ENCODE measurements at regions not wholly inside any gene's neighbourhood (a gene's known extent, or its start where the extent isn't known, plus 50 kb on each side); places are given as distances from the start of the nearest gene placed in this dataset.

DNA sequence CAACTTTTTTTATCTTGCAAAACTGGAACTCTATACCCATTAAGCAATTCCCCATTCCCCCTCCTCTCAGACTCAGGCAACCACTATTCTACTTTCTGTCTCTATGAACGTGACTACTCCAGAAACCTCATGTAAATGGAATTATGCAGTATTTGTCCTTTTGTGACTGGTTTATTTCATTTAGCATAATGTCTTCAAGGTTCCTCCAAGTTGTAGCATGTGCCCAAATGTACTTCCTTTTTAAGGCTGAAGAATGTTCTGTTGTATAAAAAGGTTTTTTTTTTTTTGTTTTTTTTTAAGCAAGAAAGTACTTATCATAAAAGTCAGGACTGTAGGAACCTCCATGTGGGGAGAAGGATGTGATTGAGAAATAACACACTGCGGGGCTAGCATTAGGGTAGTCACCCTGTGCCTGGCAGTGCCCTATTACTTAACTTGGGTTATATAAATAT, 145.3 kb upstream of the FOXN2 start:
- Histone ChIP-seq H3K4me3 (ENCODE audit: low read depth in 1 of 3, low read length in 3 of 3) (no peak overlapping the region), H3K27ac (ENCODE audit: low read depth in 1 of 3, low read length in 2 of 3) (no peak overlapping the region), H3K4me1 (ENCODE audit: control insufficient read depth in 3 of 3, insufficient read depth in 2 of 3, low read depth in 1 of 3, low read length in 2 of 3) (peaks cover 0 to 6% (median 0%) of the 10 kb centered on the region in 3 donors), H3K9me3 (ENCODE audit: control insufficient read depth in 2 of 2, insufficient read depth in 1 of 2, low read depth in 1 of 2, low read length in 1 of 2) (peaks cover 0 to 8% of the 10 kb centered on the region in 2 donors), H3K27me3 (ENCODE audit: control insufficient read depth in 3 of 3, insufficient read depth in 3 of 3, low read length in 3 of 3) (no peaks in the 10 kb centered on the region), H3K36me3 (ENCODE audit: control insufficient read depth in 3 of 3, insufficient read depth in 2 of 3, low read depth in 1 of 3, low read length in 3 of 3) (no peaks in the 10 kb centered on the region)
- WGBS, 3 donors: 78 to 87% (median 79%) methylated on average over 2 of the region's 2 CpGs
- DNase-seq: no peak
- no peak for FAIRE-seq

- FAIRE-seq: no peak
- peaks cover 0 to 8% of the 10 kb centered on the region in 2 donors for H3K9me3 ChIP-seq (ENCODE audit: control insufficient read depth in 2 of 2, insufficient read depth in 1 of 2, low read depth in 1 of 2, low read length in 1 of 2)
Observed at GRCh38 chr2:48170281-48170680, 144.2 kb upstream of the FOXN2 start.

DNA sequence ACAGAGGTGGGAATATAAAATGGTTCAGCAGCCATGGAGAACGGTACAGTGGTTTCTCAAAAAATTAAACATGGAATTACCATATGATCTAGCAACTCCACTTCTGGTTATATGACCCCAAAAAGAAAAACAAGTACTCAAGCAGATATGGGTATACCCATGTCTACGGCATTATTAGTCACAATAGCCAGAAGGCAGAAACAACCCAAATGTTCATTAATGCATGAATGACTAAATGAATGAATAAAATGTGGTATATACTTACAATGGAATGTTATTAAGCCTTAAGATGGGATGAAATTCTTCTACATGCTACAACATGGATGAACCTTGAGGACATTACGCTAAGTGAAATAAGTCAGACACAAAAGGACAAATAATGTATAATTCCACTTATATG, 141.3 kb upstream of the FOXN2 start:
- 81 to 93% (median 92%) methylated on average over 3 of the region's 3 CpGs for WGBS, 3 donors
- Histone ChIP-seq H3K4me1 (ENCODE audit: control insufficient read depth in 3 of 3, insufficient read depth in 2 of 3, low read depth in 1 of 3, low read length in 2 of 3) (no peaks in the 10 kb centered on the region), H3K9me3 (ENCODE audit: control insufficient read depth in 2 of 2, insufficient read depth in 1 of 2, low read depth in 1 of 2, low read length in 1 of 2) (peaks cover 0 to under 1% of the 10 kb centered on the region in 2 donors), H3K4me3 (ENCODE audit: low read depth in 1 of 3, low read length in 3 of 3) (no peak overlapping the region), H3K27ac (ENCODE audit: low read depth in 1 of 3, low read length in 2 of 3) (no peak overlapping the region), H3K27me3 (ENCODE audit: control insufficient read depth in 3 of 3, insufficient read depth in 3 of 3, low read length in 3 of 3) (no peaks in the 10 kb centered on the region), H3K36me3 (ENCODE audit: control insufficient read depth in 3 of 3, insufficient read depth in 2 of 3, low read depth in 1 of 3, low read length in 3 of 3) (no peaks in the 10 kb centered on the region)
- FAIRE-seq (no peak), DNase-seq (no peak)

More at GRCh38 chr2:48170281-48170680, 144.2 kb upstream of the FOXN2 start:
- 92 to 98% (median 95%) methylated on average over 4 of the region's 4 CpGs for WGBS, 3 donors
- Histone ChIP-seq H3K36me3 (ENCODE audit: control insufficient read depth in 3 of 3, insufficient read depth in 2 of 3, low read depth in 1 of 3, low read length in 3 of 3) (no peaks in the 10 kb centered on the region), H3K4me3 (ENCODE audit: low read depth in 1 of 3, low read length in 3 of 3) (no peak overlapping the region), H3K27ac (ENCODE audit: low read depth in 1 of 3, low read length in 2 of 3) (no peak overlapping the region), H3K27me3 (ENCODE audit: control insufficient read depth in 3 of 3, insufficient read depth in 3 of 3, low read length in 3 of 3) (no peaks in the 10 kb centered on the region), H3K4me1 (ENCODE audit: control insufficient read depth in 3 of 3, insufficient read depth in 2 of 3, low read depth in 1 of 3, low read length in 2 of 3) (peaks cover 0 to 2% (median 0%) of the 10 kb centered on the region in 3 donors)
- DNase-seq: no peak

DNA sequence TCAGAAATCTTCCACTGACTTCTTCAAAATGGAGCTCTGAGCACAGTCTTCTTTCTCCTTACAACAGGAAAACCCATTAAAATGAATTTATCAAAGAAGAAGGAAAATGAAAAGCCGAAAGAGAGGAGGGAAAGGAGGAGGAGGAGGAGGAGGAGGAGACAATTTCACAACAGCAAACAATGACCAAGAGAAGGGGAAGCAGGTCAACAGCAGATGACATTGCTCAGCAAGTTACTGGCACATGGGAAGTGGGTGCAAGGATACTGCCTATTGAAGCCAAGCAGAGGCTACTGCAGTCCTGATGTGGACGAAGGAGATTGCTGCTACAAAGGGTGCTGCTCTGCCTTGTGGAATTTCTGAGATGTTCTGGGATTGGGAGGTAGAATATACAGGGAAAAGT, 140.0 kb upstream of the FOXN2 start:
- FAIRE-seq (no peak), DNase-seq (no peak)
- Histone ChIP-seq H3K4me1 (ENCODE audit: control insufficient read depth in 3 of 3, insufficient read depth in 2 of 3, low read depth in 1 of 3, low read length in 2 of 3) (no peaks in the 10 kb centered on the region), H3K9me3 (ENCODE audit: control insufficient read depth in 2 of 2, insufficient read depth in 1 of 2, low read depth in 1 of 2, low read length in 1 of 2) (peaks cover 0 to 10% of the 10 kb centered on the region in 2 donors), H3K36me3 (ENCODE audit: control insufficient read depth in 3 of 3, insufficient read depth in 2 of 3, low read depth in 1 of 3, low read length in 3 of 3) (no peaks in the 10 kb centered on the region), H3K27me3 (ENCODE audit: control insufficient read depth in 3 of 3, insufficient read depth in 3 of 3, low read length in 3 of 3) (no peaks in the 10 kb centered on the region), H3K27ac (ENCODE audit: low read depth in 1 of 3, low read length in 2 of 3) (no peak overlapping the region), H3K4me3 (ENCODE audit: low read depth in 1 of 3, low read length in 3 of 3) (no peak overlapping the region)
- 72 to 77% (median 77%) methylated on average over 2 of the region's 2 CpGs for WGBS, 3 donors

DNA sequence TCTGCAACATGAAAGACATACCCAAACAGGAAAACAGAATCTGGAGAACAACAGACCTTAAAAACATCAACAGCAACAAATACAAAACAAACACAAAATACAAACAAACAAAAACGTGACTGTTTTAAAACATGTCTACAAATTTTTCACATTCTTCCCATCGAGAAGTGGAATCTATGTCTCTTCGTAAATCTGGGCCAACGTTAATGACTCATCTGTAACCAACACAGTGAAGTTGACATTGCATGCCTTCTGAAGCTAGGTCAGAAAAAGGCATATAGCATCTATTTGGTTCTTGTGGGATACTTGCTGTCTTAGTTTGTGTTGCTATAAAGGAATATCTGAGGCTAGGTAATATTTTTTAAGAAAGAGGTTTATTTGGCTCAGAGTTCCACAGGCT, 139.2 kb upstream of the FOXN2 start:
- WGBS, 3 donors: 52 to 70% (median 64%) methylated on average over 4 of the region's 4 CpGs
- Histone ChIP-seq H3K4me1 (ENCODE audit: control insufficient read depth in 3 of 3, insufficient read depth in 2 of 3, low read depth in 1 of 3, low read length in 2 of 3) (no peaks in the 10 kb centered on the region), H3K4me3 (ENCODE audit: low read depth in 1 of 3, low read length in 3 of 3) (no peak overlapping the region), H3K27me3 (ENCODE audit: control insufficient read depth in 3 of 3, insufficient read depth in 3 of 3, low read length in 3 of 3) (no peaks in the 10 kb centered on the region), H3K9me3 (ENCODE audit: control insufficient read depth in 2 of 2, insufficient read depth in 1 of 2, low read depth in 1 of 2, low read length in 1 of 2) (peaks cover 0 to 10% of the 10 kb centered on the region in 2 donors), H3K36me3 (ENCODE audit: control insufficient read depth in 3 of 3, insufficient read depth in 2 of 3, low read depth in 1 of 3, low read length in 3 of 3) (no peaks in the 10 kb centered on the region), H3K27ac (ENCODE audit: low read depth in 1 of 3, low read length in 2 of 3) (no peak overlapping the region)
- DNase-seq (no peak), FAIRE-seq (no peak)

- no peak overlapping the region for H3K4me3 ChIP-seq (ENCODE audit: low read depth in 1 of 3, low read length in 3 of 3)
- H3K36me3 ChIP-seq (ENCODE audit: control insufficient read depth in 3 of 3, insufficient read depth in 2 of 3, low read depth in 1 of 3, low read length in 3 of 3): no peaks in the 10 kb centered on the region
- FAIRE-seq: no peak
- no peaks in the 10 kb centered on the region for H3K27me3 ChIP-seq (ENCODE audit: control insufficient read depth in 3 of 3, insufficient read depth in 3 of 3, low read length in 3 of 3)
- no peak for DNase-seq
- H3K27ac ChIP-seq (ENCODE audit: low read depth in 1 of 3, low read length in 2 of 3): no peak overlapping the region
- peaks cover 0 to 10% of the 10 kb centered on the region in 2 donors for H3K9me3 ChIP-seq (ENCODE audit: control insufficient read depth in 2 of 2, insufficient read depth in 1 of 2, low read depth in 1 of 2, low read length in 1 of 2)
- no peaks in the 10 kb centered on the region for H3K4me1 ChIP-seq (ENCODE audit: control insufficient read depth in 3 of 3, insufficient read depth in 2 of 3, low read depth in 1 of 3, low read length in 2 of 3)
Observed at GRCh38 chr2:48175656-48176055, 138.8 kb upstream of the FOXN2 start.

GRCh38 chr2:48176876-48177275, 137.6 kb upstream of the FOXN2 start:
- no peak overlapping the region for H3K27ac ChIP-seq (ENCODE audit: low read depth in 1 of 3, low read length in 2 of 3)
- no peaks in the 10 kb centered on the region for H3K27me3 ChIP-seq (ENCODE audit: control insufficient read depth in 3 of 3, insufficient read depth in 3 of 3, low read length in 3 of 3)
- no peak for DNase-seq
- FAIRE-seq: no peak
- no peak overlapping the region for H3K4me3 ChIP-seq (ENCODE audit: low read depth in 1 of 3, low read length in 3 of 3)
- WGBS, 3 donors: 67 to 91% (median 83%) methylated on average over 1 of the region's 1 CpG
- H3K36me3 ChIP-seq (ENCODE audit: control insufficient read depth in 3 of 3, insufficient read depth in 2 of 3, low read depth in 1 of 3, low read length in 3 of 3): no peaks in the 10 kb centered on the region
- H3K9me3 ChIP-seq (ENCODE audit: control insufficient read depth in 2 of 2, insufficient read depth in 1 of 2, low read depth in 1 of 2, low read length in 1 of 2): peaks cover 0 to 10% of the 10 kb centered on the region in 2 donors
- H3K4me1 ChIP-seq (ENCODE audit: control insufficient read depth in 3 of 3, insufficient read depth in 2 of 3, low read depth in 1 of 3, low read length in 2 of 3): no peaks in the 10 kb centered on the region

DNA sequence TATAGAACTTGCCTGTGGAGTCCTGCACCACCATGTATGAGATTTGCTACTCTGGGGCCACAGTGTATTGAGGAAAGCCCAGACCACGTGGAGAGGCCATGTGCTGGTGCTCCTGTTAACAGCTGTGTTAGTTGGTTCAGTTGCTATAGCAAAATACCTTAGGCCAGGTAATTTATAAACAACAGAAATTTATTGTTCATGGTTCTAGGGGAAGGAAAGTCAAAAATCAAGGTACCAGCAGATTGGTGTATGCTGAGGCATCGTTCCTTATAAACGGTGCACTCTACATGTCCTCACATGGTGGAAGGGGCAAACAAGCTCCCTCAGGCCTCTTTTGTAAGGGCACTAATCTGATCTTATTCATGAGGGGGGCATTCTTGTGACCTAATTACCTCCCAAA, 135.9 kb upstream of the FOXN2 start:
- WGBS, 3 donors: 85 to 89% (median 86%) methylated on average over 3 of the region's 3 CpGs
- Histone ChIP-seq H3K27me3 (ENCODE audit: control insufficient read depth in 3 of 3, insufficient read depth in 3 of 3, low read length in 3 of 3) (no peaks in the 10 kb centered on the region), H3K4me1 (ENCODE audit: control insufficient read depth in 3 of 3, insufficient read depth in 2 of 3, low read depth in 1 of 3, low read length in 2 of 3) (no peaks in the 10 kb centered on the region), H3K36me3 (ENCODE audit: control insufficient read depth in 3 of 3, insufficient read depth in 2 of 3, low read depth in 1 of 3, low read length in 3 of 3) (no peaks in the 10 kb centered on the region), H3K27ac (ENCODE audit: low read depth in 1 of 3, low read length in 2 of 3) (no peak overlapping the region), H3K9me3 (ENCODE audit: control insufficient read depth in 2 of 2, insufficient read depth in 1 of 2, low read depth in 1 of 2, low read length in 1 of 2) (peaks cover 0 to 10% of the 10 kb centered on the region in 2 donors), H3K4me3 (ENCODE audit: low read depth in 1 of 3, low read length in 3 of 3) (no peak overlapping the region)
- DNase-seq (no peak), FAIRE-seq (no peak)

- H3K27me3 ChIP-seq (ENCODE audit: control insufficient read depth in 3 of 3, insufficient read depth in 3 of 3, low read length in 3 of 3): no peaks in the 10 kb centered on the region
- DNase-seq (no peak), FAIRE-seq (peak; percentile 23)
- WGBS, 3 donors: 72 to 90% (median 89%) methylated on average over 5 of the region's 5 CpGs
- H3K9me3 ChIP-seq (ENCODE audit: control insufficient read depth in 2 of 2, insufficient read depth in 1 of 2, low read depth in 1 of 2, low read length in 1 of 2): peaks cover 0 to 10% of the 10 kb centered on the region in 2 donors
- H3K27ac ChIP-seq (ENCODE audit: low read depth in 1 of 3, low read length in 2 of 3): no peak overlapping the region
- no peaks in the 10 kb centered on the region for H3K4me1 ChIP-seq (ENCODE audit: control insufficient read depth in 3 of 3, insufficient read depth in 2 of 3, low read depth in 1 of 3, low read length in 2 of 3)
- no peak overlapping the region for H3K4me3 ChIP-seq (ENCODE audit: low read depth in 1 of 3, low read length in 3 of 3)
- H3K36me3 ChIP-seq (ENCODE audit: control insufficient read depth in 3 of 3, insufficient read depth in 2 of 3, low read depth in 1 of 3, low read length in 3 of 3): no peaks in the 10 kb centered on the region
Observed at GRCh38 chr2:48180557-48180956, 133.9 kb upstream of the FOXN2 start.
